GM21717 (cell line): ENCODE measurements at regions not wholly inside any gene's neighbourhood (a gene's known extent, or its start where the extent isn't known, plus 50 kb on each side); places are given as distances from the start of the nearest gene placed in this dataset.

ENCODE experiments used
- ATAC-seq: cut with Tn5 transposase; IDR thresholded peaks from one replicate; pipeline ENCODE4 v1.9.1; 2021; ENCODE audit warnings: mild to moderate bottlenecking, moderate library complexity; ENCODE audit not compliant: unreplicated experiment

GRCh38 chr12:24424376-24424775 lies 474.9 kb upstream of the SOX5 start:
- no peak for ATAC-seq

GRCh38 chr12:24423611-24424010 lies 474.1 kb upstream of the SOX5 start:
- no peak for ATAC-seq

- no peak for ATAC-seq
Measured at GRCh38 chr12:24421759-24422158, 472.3 kb upstream of the SOX5 start.

GRCh38 chr12:24418157-24418556 lies 468.7 kb upstream of the SOX5 start:
- ATAC-seq = no peak

GRCh38 chr12:24416423-24417109 lies 467.1 kb upstream of the SOX5 start:
- no peak for ATAC-seq

- ATAC-seq = no peak
Measured at GRCh38 chr12:24415934-24416333, 466.5 kb upstream of the SOX5 start.

GRCh38 chr12:24414480-24414879 lies 465.0 kb upstream of the SOX5 start:
- no peak for ATAC-seq

- no peak for ATAC-seq
Measured at GRCh38 chr12:24411948-24412347, 462.5 kb upstream of the SOX5 start.

- ATAC-seq = no peak
Measured at GRCh38 chr12:24409868-24410267, 460.4 kb upstream of the SOX5 start.

GRCh38 chr12:24408305-24408704 lies 458.8 kb upstream of the SOX5 start:
- ATAC-seq = no peak

- no peak for ATAC-seq
Measured at GRCh38 chr12:24407884-24408283, 458.4 kb upstream of the SOX5 start.

GRCh38 chr12:24404086-24404815 lies 454.8 kb upstream of the SOX5 start:
- ATAC-seq = no peak

GRCh38 chr12:24400533-24400932 lies 451.1 kb upstream of the SOX5 start:
- no peak for ATAC-seq

- no peak for ATAC-seq
Measured at GRCh38 chr12:24398605-24399004, 449.1 kb upstream of the SOX5 start.

GRCh38 chr12:24396224-24396623 lies 446.8 kb upstream of the SOX5 start:
- no peak for ATAC-seq

- ATAC-seq = no peak
Measured at GRCh38 chr12:24394246-24394645, 444.8 kb upstream of the SOX5 start.

GRCh38 chr12:24393071-24393470 lies 443.6 kb upstream of the SOX5 start:
- no peak for ATAC-seq

GRCh38 chr12:24389394-24389793 lies 439.9 kb upstream of the SOX5 start:
- no peak for ATAC-seq

- ATAC-seq = no peak
Measured at GRCh38 chr12:24387381-24387780, 437.9 kb upstream of the SOX5 start.

GRCh38 chr12:24386836-24387235 lies 437.4 kb upstream of the SOX5 start:
- ATAC-seq = no peak

GRCh38 chr12:24381790-24382189 lies 432.3 kb upstream of the SOX5 start:
- no peak for ATAC-seq

- no peak for ATAC-seq
Measured at GRCh38 chr12:24379861-24380521, 430.5 kb upstream of the SOX5 start.
